Glomerular visceral epithelial cell (primary cell): ENCODE measurements at regions not wholly inside any gene's neighbourhood (a gene's known extent, or its start where the extent isn't known, plus 50 kb on each side); places are given as distances from the start of the nearest gene placed in this dataset.
"Not testable (repeated sequence)": the region's sequence is repeated elsewhere in the genome, so short reads cannot be mapped to it uniquely, and the experiment has no call there.

ENCODE experiments used
- DNase-seq: peaks from one replicate; pipeline ENCODE4 v3.0.0-alpha.2; 2016; ENCODE audit errors: extremely low spot score

DNA sequence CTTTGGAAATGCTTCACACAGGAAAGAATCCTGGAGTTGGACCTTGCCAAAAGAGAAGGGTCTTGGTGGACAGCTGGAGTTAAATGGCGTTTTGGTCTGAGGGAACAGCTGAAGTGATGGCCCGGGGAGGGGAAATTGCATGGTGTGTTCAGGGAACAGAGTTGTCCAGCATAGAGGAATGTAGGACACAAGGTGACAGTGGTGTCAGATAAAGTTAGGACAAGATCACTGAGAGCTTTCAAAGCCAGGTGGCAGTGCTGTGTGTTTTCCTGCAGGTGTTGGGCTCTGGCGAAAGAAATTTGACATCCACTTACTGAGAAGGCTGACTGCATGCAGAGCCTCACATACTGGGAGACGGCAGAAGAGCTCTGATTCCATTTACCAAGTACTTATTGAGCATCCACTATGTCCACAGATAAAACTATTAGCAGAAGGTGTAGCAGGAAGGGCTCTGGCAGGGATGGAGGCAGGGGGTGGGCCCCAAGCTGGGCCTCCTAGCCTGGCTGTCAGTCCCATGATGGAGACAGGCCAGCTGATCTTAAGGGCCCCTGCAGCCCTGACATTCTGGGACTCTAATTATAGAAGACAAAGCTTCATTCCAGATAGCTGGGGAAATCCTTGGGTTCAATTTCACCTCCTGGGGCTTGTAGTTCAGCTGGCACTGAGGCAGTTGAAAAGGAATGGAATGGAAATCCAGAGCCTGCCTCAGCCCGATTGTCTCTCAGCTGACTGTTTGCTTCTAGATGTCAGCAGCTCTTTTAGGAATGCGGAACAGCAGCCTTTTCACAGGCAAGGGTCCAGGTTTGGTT is 150.2 kb upstream of the MAMLD1 start:
- no peak for DNase-seq

DNA sequence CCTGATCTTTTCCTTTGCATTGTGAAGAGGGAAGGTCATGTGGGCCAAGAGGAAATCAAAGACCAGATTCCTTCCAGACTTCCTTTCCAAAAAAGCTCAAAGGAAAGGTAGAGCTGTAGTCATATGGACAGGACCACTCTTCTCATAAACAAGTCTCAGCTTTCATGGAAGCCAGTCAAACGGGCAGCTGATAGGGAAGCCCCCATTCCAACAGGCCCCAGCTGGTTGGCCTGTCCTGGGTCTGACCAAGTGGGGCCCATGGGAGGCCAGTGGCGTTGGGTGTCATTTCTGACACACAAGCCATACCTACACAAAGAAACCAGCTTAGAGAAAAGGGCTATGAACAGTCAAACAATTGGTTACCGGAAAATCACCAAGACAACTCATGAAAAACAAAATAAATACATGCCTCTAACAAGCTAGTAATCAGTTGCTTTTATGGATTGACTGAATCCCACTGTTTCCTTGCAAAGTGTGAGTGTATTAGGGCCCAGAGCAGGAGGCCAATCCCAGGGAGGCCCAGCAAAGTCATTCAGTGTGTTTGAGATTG is 149.6 kb upstream of the MAMLD1 start:
- no peak for DNase-seq

DNA sequence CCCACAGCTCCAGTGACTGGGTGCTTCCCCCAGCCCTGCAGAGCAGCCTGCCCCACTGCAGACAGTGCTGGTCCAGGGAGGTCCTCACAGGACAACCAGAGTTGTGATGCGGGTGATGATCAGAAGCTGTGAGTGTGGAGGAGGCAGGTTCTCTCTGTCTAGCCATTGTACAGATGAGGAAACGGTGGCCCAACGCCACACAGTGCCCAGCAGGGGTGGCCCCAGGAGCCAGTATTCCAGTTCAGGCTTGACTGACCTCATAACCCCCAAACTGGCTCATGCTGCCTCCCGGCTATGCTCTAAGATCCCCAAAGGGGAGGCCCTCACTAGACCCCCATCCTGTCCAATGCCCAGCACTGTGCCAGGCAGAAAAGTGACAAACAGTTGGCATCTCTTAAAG is 147.1 kb upstream of the MAMLD1 start:
- not testable (repeated sequence) for DNase-seq

DNA sequence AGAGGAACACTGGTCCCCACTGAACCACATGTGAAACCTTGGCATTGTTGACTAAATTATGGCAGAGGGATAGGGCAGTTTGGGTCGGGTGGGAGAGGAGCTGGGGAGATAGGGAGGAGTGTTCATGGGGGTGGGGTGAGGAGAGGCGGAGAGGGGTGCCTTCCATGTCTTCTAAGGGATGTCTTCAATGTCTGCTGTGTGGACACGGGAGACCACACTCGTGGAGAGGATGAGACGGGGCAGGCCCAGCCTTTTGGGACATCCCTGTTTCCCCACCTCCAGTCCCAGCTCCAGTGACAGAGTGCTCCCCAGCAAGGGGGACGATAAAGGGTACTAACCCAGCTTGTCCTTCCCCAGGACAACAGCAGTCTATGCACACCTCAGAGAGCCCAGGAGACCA is 146.4 kb upstream of the MAMLD1 start:
- DNase-seq, result no peak

DNA sequence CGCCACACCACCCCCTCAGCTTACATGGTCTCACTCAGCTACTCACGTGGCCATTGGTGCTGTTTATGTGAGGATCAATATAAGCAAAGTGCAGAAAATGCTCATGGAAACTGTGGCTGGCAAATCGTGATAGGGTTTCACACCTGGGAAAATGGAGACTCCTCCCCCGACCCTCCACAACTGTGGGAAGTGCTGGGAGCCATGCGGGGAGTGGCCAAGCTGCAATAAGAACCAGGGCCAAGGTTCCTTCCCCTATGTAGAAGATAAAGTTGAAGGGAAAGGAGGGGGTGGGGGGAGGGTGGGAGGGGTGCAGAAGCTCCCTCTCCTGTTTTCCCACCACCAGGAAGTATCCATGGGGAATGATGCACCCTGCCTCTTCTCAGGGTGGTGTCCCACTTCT is 145.5 kb upstream of the MAMLD1 start:
- DNase-seq, result no peak

DNA sequence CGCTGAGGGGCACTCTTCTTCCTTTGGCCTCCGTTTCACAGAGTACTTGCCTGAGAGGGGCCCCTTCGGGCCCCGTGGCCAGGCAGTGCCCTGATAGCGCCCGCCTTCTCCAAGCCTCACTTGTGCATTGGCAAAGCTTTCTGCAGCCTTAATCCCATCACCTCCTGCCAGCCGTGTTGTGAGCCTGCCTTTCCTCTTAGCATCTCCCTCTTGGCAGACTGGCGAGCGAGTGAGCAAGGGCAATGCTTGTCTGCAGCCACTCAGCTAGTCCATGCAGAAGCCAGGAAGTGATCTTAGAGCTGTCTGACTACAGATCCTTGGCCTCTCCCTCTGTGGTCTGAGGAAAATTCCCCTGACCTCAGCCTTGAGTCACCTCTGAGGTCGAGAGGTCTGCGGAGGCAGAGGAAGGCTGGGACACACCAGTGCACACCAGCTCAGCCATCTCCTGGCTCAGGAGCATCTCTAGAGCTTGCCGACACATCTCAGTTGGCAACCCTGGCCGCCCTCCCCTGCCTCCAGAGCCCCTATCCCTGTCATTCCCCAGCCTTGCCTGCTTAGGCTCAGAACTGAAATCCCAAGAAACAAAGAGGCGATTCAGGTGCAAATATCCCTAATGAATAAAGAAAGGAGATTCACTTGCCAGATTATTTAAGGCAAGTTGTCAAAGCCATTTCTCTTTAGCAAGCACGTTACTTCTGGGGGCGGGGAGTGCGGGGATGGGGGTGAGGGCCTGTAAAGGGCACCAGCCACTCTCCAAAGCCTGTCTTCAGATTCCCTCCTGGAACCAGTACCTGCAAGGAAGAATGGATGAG is 143.5 kb upstream of the MAMLD1 start:
- DNase-seq, result peak; percentile 90

DNA sequence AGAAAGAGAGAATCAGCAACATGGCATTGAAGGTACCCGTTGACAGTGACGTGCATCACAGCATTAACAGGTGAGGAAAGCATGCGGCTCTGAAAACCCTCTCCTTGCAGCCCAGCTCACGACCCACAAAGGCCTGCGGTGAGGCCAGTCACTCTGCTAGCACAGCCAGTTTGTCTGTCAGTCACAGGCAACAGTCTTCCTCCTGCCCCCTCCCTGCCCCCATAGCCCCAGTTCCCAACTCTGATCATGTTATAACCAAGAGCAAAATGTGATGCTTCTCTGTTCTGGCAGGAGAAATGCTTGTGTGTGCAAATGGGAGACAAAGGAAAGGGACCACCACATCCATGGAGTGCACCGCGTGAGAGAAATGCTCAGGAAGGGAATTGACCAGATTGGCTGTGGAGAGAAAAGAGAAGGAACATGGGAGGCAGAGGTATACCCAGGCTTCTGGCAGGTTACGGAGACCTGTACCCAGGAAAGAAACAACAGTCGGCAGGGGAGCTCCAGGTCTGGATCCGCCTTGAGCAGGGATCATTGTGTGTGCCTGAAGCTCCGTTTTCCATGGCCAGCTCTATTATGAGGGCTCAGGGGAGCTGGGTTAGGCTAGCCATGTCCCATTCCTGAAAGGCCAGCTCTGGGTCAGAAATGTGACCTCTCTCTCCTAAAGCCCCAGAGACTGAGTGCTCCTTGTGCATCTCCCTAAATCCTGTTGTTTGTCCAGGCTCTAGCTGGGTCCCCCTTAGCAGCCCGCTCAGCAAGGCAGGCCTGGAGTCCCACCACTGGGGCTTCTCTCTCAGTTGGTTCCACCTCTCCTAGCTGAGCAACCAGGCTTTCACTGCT is 139.7 kb upstream of the MAMLD1 start:
- DNase-seq, result no peak

DNA sequence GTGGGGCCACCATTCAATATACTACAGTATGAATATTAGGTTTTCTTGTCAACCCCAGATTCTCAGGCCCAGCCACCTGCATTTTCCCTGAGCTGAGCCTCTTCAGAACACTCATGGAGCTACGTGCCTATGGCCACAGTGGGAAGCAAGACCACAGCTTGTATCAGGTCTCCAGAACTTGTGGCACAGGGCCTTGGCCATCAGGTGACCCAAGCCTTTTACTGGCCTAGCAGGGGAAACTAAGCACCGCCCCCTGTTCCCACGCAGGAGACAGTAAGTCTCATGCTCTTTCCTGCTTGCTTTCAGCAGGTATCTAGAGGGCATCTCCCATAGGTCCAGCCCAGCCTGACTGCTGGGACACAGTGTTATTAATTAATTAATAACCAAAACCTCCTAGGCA is 138.4 kb upstream of the MAMLD1 start:
- DNase-seq, result no peak

DNA sequence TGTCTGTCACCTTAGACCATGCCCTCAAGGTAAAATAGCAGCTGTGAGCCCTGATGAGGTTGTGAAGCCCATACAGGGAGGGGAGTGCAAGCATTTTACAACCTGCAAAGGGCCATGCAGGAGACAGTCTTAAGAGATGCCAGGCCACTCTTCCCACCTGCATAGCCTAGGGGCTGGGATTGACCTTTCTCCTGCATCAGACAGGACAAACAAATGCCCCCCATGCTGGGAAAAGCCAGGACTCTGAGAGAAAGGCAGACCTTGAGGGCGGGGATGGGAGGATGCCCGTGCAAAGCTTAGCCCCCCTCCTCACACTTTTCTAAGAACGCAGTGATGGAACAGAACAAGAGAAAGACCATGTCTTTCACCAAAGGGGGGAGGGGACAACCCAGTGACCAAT is 137.9 kb upstream of the MAMLD1 start:
- DNase-seq, result no peak

DNA sequence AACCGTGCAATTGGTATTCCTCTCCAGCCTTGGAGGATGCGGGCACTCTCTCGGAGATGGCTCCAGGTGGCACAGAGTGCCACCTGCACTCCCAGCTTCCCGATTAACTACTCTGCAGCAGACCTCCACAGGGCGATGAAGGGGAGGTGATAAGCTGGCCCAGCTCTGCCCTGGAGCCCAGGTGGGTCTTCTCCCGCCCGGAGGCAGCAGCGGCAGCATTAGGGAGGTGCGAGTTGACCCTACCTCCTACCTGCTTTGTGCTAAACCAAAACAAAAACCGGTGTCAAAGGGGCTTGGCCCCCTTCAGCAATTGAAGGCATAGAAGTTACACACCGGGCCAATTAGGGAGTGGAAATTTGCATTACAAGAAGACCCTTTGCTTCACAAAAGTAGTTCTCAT is 137.4 kb upstream of the MAMLD1 start:
- DNase-seq, result no peak

DNA sequence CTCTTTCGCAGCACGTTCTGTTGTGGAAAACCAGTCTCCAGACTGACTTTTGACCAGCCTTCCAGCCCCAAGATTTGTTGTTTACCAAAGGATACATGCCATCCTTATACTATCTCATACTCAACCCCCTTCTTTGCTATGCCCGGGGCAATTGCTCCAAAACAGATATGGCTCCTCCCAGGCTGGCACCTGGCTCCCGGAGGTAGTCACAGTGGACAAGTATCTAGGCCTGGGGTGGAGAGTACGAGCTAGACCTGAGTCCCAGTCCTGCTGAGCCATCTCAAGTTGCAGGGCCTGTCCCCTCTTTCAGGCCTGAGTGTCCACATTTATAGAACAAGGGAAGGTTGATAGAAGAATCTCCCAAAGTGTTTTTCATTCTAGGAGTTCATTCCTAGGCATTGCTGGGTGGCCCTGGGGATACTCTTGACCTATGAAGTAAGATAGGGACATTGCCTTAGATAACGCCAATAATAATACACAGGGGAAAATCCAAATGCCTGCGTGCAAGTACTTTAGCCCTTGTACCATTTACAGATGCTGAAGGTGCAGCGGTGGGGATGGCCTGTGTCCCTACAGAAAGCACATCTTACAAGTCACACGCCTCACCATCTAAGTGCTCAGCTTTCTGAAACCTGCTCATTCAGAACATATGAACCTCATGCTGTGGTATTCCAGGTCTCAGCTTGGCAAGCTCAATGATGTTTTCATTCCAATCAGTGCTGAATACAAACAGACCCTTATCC is 136.7 kb upstream of the MAMLD1 start:
- DNase-seq, result no peak

DNA sequence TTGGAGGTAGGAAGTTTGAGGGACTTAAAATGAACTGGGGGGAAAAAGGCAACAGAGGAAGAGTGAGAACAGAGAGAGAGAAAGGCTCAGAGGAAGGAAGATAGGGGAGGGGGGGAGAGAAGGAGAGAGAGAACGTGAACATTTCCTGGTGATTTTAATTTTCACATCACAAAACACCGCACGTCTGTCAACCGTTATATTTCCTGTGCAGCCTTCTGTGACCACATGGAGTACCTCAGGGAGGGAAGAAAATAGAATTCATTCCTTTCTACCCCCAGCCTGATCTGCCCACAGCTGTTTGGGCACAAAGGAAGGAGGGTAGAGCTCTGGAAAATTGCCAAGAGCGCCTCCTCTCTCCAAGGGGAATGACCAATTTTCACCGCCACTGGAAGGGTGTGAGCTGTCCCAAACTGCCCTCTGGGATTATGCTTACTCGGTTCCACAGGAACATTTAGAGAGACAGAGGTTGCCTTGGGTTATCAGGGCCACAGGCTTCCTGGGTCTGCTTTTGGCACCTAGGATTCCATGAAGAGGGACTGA is 135.7 kb upstream of the MAMLD1 start:
- peak; percentile 49 for DNase-seq

DNA sequence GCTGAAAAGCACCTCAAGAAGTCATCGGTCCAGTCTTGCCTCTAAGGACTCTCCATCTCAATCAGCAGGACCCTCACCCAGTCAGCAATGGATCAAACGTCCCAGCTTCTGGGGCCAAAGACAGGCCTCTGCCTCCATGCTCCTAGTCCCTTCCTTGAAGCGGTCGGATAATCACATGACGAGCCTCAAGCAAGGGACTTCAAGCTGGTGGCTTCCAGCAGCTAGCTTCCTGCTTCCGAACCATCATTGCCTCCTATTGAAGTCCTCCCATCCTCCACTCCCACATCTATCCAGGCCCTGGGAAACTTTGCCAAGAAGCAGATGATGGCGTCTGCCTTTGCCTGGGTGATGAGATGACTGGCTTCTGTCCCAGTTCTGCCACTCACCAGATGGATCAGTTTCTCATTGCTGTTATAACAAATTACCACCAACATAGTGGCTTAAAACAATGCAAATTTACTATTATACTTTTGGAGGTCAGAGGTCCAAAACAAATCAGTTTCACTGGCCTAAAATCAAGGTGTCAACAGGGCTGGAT is 135.2 kb upstream of the MAMLD1 start:
- no peak for DNase-seq

DNA sequence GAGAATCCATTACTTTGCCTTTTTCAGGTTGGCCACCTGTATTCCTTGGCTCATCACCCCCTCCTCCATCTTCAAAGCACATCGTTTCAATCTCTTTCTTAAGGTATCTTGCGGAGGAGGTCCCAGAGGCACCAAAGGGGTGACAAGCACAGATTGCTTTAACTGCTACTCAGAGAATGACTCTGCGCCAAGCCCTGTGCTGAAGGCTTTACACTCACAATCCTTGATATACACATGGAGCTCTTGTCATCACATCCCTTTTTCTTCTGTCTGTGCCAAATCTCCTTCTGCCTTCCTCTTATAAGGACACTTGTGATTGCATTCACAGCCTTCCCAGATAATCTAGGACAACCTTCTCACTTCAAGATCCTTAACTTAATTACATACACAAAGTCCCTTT is 134.7 kb upstream of the MAMLD1 start:
- DNase-seq, result no peak

DNA sequence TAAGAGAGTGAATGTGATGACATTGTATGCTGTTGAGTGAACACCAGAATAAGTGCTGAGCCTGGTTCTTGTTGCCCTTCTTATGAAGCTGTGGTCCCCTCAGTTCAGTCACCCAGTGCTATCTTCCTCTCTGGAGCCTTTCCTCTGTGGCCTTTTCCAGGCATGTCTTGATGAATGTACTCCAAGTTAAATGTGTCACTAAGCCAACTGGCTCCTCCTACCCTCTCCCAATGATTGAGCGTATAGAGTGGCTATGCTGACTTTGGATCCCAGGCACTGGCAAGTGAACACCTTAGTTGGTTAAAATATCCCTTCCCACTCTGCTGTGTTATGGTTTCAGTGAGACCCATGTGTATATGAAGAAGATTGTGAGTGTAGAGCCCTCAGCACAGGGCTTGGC is 134.1 kb upstream of the MAMLD1 start:
- DNase-seq, result no peak

DNA sequence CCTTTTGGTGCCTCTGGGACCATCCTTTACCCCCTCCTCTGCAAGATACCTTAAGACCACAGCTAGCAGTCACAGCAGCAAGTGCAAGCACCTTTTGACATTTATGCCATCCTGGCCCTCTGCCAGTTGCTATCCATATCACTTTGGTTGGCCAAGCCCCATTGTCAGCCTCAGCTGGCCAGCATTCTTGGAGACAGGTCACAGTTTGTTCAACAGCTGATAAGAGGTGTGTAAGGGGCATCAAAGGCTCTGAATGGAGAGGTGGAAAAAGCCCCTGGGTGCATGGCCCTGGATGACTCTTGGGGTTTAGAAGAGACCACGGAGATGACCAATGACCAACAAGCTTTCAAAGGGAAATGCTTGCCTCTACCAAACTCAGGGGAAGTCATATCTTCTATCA is 133.6 kb upstream of the MAMLD1 start:
- DNase-seq, result no peak

DNA sequence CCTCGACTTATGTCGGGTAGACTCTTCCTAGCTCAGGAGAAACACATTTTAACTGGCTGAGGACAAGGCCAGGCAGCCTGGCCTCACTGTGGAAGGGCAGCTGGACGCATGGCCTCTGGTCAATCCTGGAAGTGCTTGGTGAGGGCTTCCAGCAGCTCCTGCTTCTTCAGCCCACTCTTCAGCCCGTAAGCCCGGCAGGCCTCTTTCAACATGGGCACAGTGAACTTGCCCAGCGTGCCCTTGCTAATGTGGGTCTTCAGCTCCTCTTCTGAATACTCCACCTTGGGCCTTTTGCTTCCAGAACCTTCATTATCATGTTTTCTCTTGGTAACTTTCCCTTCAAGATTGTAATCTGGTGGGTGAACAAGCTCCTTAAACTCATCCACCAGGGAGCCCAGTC is 132.2 kb upstream of the MAMLD1 start:
- DNase-seq, result not testable (repeated sequence)

DNA sequence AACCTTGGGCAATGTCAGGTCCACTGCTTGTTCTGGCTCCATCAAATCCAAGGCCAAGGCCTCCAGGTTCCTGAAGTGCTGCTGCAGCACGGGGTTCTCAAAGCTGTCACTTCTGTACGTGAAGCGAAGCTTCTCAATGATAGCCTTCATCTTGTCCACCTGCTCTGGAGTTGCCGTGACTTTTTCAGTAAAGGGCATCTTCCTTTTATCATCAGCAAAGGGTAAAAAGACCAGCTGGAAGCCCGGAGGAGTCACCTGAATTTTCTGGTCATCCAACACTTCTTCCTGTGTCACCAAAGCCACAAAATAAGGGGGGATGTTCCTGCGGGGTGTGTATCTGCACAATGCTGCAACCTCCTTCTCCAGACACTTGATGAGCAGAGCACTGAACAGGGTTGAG is 131.7 kb upstream of the MAMLD1 start:
- DNase-seq, result not testable (repeated sequence)

DNA sequence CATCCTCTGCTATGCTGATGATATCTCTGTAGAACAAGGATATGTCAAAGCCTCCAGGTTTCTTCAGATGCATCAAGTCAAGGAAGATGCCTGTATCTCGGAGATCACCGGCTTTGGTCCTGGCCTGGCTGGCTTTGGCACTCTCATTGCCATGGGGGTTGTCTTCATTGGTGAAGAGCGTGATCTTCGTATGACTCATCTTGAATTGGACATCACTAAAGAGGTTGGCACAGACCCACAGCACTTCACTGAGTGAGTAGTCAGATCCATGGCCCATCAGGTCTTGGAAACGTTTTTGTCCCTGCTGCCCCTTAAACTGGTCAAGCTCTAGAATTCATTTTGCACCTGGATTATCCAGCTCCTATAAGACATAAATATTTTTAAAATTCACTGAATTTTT is 130.9 kb upstream of the MAMLD1 start:
- not testable (repeated sequence) for DNase-seq

DNA sequence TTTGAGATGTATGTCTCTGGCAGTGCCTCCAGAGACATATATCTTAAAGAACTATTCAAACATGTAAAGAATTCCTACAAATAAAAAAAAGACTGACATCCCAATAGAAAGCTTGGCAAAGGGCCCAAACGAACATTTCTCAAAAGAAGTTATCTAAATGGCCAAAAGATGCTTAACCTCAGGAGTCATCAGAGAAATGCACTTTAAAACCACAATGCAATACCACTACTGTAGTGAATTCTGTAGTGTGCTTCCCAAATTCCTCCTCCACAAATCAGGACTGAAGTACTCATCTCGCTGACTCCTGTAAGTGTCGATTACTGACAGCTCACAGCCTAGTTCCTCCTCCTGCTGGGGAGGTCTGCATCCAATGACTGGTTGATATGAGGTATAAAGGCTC is 129.0 kb upstream of the MAMLD1 start:
- DNase-seq, result peak; percentile 34

DNA sequence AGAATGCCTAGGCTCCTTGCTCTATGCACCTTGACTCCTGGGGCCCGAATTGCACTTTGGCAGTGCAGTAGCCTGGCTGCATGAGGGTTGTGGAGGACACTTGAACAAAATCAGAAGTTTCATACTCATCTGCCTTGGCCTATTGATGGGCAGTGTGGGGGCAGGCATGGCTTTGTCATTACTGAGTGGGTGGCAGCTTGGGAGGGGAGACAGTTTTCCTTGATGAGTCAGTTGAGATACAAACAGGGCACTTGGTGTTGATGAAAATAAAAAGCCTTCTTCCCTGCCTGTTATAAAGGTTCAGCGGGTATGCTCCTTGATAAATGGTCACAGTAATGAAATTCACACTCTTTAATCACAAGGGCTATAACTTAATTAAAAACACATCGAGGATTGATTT is 126.8 kb upstream of the MAMLD1 start:
- DNase-seq, result no peak
